ENCODE measurements at regions not wholly inside any gene's neighbourhood (a gene's known extent, or its start where the extent isn't known, plus 50 kb on each side); places are given as distances from the start of the nearest gene placed in this dataset.
A peak's percentile ranks its signal among the peaks of the same experiment; 100 is the strongest.
"Not testable (repeated sequence)": the region's sequence is repeated elsewhere in the genome, so short reads cannot be mapped to it uniquely, and the experiment has no call there.

DNA sequence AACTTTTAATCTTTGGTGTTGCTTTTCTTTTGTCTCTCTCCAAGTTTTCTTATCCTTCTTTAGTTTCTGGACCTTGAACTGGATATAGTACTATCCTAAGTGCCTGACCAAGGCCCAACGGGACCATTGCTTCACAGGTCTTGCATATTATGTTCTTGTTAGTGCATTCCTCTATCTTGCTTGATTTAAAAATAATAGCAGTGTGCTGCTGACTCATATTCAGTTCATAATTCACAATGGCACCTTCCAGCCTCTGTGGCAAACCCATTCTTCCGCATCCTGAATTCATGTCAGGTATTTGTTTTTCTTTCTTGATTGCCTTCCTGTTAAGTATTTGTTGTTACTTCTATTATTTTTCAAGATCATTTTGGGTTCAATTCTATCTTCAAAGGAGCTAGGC is 197.1 kb upstream of the GIMD1 start:
- 77 to 85% (median 80%) methylated on average over 2 of the region's 2 CpGs for WGBS, 4 donors
- TF ChIP-seq POLR2A (IDR thresholded peaks at IDR 0.05), result no peak
- TF ChIP-seq, protein P1, sequence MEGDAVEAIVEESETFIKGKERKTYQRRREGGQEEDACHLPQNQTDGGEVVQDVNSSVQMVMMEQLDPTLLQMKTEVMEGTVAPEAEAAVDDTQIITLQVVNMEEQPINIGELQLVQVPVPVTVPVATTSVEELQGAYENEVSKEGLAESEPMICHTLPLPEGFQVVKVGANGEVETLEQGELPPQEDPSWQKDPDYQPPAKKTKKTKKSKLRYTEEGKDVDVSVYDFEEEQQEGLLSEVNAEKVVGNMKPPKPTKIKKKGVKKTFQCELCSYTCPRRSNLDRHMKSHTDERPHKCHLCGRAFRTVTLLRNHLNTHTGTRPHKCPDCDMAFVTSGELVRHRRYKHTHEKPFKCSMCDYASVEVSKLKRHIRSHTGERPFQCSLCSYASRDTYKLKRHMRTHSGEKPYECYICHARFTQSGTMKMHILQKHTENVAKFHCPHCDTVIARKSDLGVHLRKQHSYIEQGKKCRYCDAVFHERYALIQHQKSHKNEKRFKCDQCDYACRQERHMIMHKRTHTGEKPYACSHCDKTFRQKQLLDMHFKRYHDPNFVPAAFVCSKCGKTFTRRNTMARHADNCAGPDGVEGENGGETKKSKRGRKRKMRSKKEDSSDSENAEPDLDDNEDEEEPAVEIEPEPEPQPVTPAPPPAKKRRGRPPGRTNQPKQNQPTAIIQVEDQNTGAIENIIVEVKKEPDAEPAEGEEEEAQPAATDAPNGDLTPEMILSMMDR (IDR thresholded peaks at IDR 0.05), result no peak
- Histone ChIP-seq H3K27me3 (no peaks in the 10 kb centered on the region), H3K27ac (no peak overlapping the region), H3K4me3 (no peak overlapping the region), H3K9me3 (peaks cover 0 to 4% (median 0%) of the 10 kb centered on the region in 12 donors), H3K4me1 (no peaks in the 10 kb centered on the region), H3K36me3 (no peaks in the 10 kb centered on the region)
- intact Hi-C loops (cut with DNase I), result no loop called here
- DNase-seq, result no peak
- ATAC-seq, result no peak

DNA sequence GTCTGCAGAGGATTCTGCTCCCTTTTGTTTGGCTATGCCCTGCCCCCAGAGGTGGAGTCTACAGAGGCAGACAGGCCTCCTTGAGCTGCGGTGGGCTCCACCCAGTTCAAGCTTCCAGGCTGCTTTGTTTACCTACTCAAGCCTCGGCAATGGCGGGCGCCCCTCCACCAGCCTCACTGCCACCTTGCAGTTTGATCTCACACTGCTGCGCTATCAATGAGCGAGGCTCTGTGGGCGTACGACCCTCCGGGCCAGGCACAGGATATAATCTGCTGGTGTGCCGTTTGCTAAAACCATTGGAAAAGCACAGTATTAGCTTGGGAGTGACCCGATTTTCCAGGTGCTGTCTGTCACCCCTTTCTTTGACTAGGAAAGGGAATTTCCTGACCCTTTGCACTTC is 195.1 kb upstream of the GIMD1 start:
- H3K27ac ChIP-seq; intact Hi-C loops (cut with DNase I); ATAC-seq; H3K27me3 ChIP-seq; H3K4me3 ChIP-seq; H3K36me3 ChIP-seq; H3K9me3 ChIP-seq; H3K4me1 ChIP-seq: not testable (repeated sequence)
- 88 to 92% (median 90%) methylated on average over 10 to 11 of the region's 11 CpGs for WGBS, 4 donors
- peak in 1 of 5 donors; percentile 55 for DNase-seq

DNA sequence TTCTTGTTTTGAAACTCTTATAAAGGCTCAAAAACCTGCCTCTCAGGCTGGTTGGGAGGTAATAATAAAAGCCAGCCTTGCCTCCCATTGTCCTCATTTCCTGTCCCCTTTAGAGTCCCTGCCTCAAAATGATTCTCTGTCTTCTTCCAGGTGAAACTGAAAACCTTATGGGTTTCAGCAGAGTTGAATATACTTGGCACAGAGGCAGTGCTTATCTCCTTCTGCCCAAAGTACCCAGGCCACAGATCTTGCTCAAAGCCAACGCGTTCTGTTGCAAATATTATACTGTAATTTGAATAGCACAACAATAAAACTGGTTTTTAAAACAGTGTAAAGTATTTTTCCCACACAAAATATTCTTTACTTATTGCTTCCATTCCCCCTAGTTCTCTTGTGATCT is 183.1 kb upstream of the GIMD1 start:
- Histone ChIP-seq H3K4me1 (no peaks in the 10 kb centered on the region), H3K36me3 (no peaks in the 10 kb centered on the region), H3K27ac (no peak overlapping the region), H3K27me3 (no peaks in the 10 kb centered on the region), H3K4me3 (no peak overlapping the region), H3K9me3 (peaks cover 0 to 4% (median 0%) of the 10 kb centered on the region in 12 donors)
- TF ChIP-seq, protein P1 (IDR thresholded peaks at IDR 0.05), result no peak
- TF ChIP-seq POLR2A (IDR thresholded peaks at IDR 0.05), result no peak
- ATAC-seq, result no peak
- WGBS, 4 donors, result 92 to 98% (median 95%) methylated on average over 2 of the region's 2 CpGs
- no peak for DNase-seq
- intact Hi-C loops (cut with DNase I), result no loop called here

DNA sequence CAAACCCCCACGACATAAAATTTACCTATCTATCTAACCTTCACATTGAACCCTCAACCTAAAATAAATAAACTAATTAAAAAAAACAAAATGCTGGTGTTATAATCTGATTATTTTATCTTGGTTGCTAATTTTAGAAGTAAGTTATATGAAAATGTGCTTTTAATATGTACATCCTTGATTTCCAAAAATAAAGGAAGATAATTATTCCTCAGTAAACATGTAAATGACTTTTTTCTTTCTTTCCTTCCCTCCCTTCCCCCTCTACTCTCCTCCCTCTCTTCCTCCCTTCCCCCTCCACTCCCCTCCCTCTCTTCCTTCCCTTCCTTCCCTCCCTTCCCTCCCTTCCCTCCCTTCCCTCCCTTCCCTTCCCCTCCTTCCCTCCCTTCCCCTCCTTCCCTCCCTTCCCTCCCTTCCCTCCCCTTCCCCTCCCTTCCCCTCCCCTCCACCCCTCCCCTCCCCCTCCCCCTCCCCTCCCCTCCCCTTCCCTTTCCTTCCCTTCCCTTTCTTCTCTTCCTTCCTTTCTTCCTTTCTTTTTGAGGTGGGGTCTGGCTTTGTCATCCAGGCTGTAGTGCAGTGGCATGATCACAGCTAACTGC is 180.0 kb upstream of the GIMD1 start:
- peaks cover 0 to 4% (median 0%) of the 10 kb centered on the region in 12 donors for H3K9me3 ChIP-seq
- H3K4me1 ChIP-seq, result no peaks in the 10 kb centered on the region
- ATAC-seq (no peak), DNase-seq (no peak)
- intact Hi-C loops (cut with DNase I), result no loop called here
- H3K4me3 ChIP-seq, result no peak overlapping the region
- no peaks in the 10 kb centered on the region for H3K36me3 ChIP-seq
- H3K27ac ChIP-seq, result no peak overlapping the region
- no peaks in the 10 kb centered on the region for H3K27me3 ChIP-seq
- no peak for TF ChIP-seq POLR2A (IDR thresholded peaks at IDR 0.05)
- TF ChIP-seq, protein P1 (IDR thresholded peaks at IDR 0.05), result no peak
- 72 to 85% (median 80%) methylated on average over 1 of the region's 1 CpG for WGBS, 4 donors

DNA sequence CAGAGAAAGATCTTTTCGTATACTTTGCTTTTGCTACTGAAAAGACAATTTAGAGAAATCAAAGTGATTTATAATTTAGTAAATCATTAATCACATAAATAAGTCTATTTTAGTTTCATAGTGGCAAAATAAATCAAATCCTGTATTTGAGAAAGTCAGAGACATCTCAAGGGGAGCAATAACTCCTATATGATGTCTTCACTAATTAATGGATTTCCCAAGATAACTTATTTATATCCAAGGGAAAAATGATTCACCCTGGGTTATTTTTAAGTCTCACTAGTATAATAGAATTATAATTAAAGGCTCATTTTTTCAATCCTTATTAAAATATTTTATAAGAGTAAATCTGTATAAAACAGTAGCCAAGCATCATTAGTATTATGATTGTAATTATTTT is 177.8 kb upstream of the GIMD1 start:
- no peaks in the 10 kb centered on the region for H3K27me3 ChIP-seq
- peaks cover 0 to 4% (median 0%) of the 10 kb centered on the region in 12 donors for H3K9me3 ChIP-seq
- H3K27ac ChIP-seq, result no peak overlapping the region
- no peak for ATAC-seq
- no peaks in the 10 kb centered on the region for H3K4me1 ChIP-seq
- no peak for DNase-seq
- intact Hi-C loops (cut with DNase I), result no loop called here
- 81 to 85% (median 84%) methylated on average over 1 of the region's 1 CpG for WGBS, 4 donors
- H3K4me3 ChIP-seq, result no peak overlapping the region
- H3K36me3 ChIP-seq, result no peaks in the 10 kb centered on the region
- TF ChIP-seq, protein P1 (IDR thresholded peaks at IDR 0.05), result no peak
- no peak for TF ChIP-seq POLR2A (IDR thresholded peaks at IDR 0.05)

DNA sequence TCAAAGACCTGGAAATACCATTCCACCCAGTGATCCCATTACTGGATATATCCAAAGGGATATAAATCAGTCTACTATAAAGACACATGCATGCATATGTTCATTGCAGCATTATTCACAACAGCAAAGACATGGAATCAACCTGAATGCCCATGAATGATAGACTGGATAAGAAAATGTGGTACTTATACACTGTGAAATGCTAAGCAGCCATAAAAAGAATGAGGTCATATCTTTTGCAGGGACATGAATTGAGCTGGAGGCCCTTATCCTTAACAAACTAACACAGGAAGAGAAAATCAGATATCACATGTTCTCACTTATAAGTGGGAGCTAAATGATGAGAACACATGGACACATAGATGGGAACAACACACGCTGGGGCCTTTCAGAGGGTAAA is 174.0 kb upstream of the GIMD1 start:
- WGBS, 4 donors, result 20 to 30% (median 21%) methylated on average over 1 of the region's 1 CpG
- H3K27ac ChIP-seq; H3K4me3 ChIP-seq; intact Hi-C loops (cut with DNase I); DNase-seq; ATAC-seq; H3K36me3 ChIP-seq; H3K9me3 ChIP-seq; H3K4me1 ChIP-seq; H3K27me3 ChIP-seq: not testable (repeated sequence)
